WTC11 (cell line): ENCODE measurements at regions not wholly inside any gene's neighbourhood (a gene's known extent, or its start where the extent isn't known, plus 50 kb on each side); places are given as distances from the start of the nearest gene placed in this dataset.

Source experiments
- NFYB ChIP-seq: sonication (generic); formaldehyde crosslinking; conservative IDR thresholded peaks from 2 replicates; pipeline ENCODE4 v1.8.0; 2022; ENCODE audit warnings: low read depth, missing genetic modification reagents
- TF ChIP-seq, protein P1 (sequence below): sonication (generic); formaldehyde crosslinking; IDR thresholded peaks from 2 replicates; pipeline ENCODE4 v1.8.1; 2022; ENCODE audit warnings: low read depth, mild to moderate bottlenecking, moderate library complexity, missing genetic modification reagents, borderline replicate concordance
- TF ChIP-seq, protein P2 (sequence below): fragments of 200-600 bp; IDR thresholded peaks from 2 replicates; pipeline ENCODE4 v1.8.0; 2022; ENCODE audit warnings: antibody characterized with exemption
- TF ChIP-seq, protein P3 (sequence below): sonication (generic); formaldehyde crosslinking; IDR thresholded peaks from 2 replicates; pipeline ENCODE4 v1.8.0; 2023; ENCODE audit warnings: mild to moderate bottlenecking, missing genetic modification reagents
- TF ChIP-seq, protein P4 (sequence below): sonication (generic); formaldehyde crosslinking; IDR thresholded peaks from 2 replicates; pipeline ENCODE4 v1.8.1; 2023; ENCODE audit warnings: mild to moderate bottlenecking, missing genetic modification reagents

DNA sequence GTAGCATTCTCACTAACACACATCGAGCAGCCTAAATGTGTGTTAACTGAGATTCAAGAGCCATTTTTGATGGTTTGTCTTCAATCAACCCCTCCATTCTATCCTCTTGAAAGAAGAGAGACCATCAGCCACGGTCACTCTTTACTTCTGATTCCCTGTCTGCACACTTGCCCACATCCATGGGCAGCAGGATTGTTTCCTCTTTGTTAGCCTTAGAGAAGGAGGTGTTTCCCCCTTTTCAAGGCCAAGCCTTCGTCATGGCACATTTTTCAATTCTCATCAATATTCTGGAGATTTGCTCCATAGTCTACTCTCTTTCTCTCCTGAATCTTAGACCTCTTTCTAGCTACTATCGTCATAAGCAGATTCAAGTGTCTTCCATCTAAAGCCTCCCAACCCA is 522.4 kb upstream of the NAALADL2 start:
- TF ChIP-seq, protein P1, sequence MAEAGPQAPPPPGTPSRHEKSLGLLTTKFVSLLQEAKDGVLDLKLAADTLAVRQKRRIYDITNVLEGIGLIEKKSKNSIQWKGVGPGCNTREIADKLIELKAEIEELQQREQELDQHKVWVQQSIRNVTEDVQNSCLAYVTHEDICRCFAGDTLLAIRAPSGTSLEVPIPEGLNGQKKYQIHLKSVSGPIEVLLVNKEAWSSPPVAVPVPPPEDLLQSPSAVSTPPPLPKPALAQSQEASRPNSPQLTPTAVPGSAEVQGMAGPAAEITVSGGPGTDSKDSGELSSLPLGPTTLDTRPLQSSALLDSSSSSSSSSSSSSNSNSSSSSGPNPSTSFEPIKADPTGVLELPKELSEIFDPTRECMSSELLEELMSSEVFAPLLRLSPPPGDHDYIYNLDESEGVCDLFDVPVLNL (CRISPR knock-in tag): no peak
- TF ChIP-seq NFYB (CRISPR knock-in tag): no peak
- TF ChIP-seq, protein P2, sequence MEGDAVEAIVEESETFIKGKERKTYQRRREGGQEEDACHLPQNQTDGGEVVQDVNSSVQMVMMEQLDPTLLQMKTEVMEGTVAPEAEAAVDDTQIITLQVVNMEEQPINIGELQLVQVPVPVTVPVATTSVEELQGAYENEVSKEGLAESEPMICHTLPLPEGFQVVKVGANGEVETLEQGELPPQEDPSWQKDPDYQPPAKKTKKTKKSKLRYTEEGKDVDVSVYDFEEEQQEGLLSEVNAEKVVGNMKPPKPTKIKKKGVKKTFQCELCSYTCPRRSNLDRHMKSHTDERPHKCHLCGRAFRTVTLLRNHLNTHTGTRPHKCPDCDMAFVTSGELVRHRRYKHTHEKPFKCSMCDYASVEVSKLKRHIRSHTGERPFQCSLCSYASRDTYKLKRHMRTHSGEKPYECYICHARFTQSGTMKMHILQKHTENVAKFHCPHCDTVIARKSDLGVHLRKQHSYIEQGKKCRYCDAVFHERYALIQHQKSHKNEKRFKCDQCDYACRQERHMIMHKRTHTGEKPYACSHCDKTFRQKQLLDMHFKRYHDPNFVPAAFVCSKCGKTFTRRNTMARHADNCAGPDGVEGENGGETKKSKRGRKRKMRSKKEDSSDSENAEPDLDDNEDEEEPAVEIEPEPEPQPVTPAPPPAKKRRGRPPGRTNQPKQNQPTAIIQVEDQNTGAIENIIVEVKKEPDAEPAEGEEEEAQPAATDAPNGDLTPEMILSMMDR: no peak
- TF ChIP-seq, protein P3, sequence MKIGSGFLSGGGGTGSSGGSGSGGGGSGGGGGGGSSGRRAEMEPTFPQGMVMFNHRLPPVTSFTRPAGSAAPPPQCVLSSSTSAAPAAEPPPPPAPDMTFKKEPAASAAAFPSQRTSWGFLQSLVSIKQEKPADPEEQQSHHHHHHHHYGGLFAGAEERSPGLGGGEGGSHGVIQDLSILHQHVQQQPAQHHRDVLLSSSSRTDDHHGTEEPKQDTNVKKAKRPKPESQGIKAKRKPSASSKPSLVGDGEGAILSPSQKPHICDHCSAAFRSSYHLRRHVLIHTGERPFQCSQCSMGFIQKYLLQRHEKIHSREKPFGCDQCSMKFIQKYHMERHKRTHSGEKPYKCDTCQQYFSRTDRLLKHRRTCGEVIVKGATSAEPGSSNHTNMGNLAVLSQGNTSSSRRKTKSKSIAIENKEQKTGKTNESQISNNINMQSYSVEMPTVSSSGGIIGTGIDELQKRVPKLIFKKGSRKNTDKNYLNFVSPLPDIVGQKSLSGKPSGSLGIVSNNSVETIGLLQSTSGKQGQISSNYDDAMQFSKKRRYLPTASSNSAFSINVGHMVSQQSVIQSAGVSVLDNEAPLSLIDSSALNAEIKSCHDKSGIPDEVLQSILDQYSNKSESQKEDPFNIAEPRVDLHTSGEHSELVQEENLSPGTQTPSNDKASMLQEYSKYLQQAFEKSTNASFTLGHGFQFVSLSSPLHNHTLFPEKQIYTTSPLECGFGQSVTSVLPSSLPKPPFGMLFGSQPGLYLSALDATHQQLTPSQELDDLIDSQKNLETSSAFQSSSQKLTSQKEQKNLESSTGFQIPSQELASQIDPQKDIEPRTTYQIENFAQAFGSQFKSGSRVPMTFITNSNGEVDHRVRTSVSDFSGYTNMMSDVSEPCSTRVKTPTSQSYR (CRISPR knock-in tag): no peak
- TF ChIP-seq, protein P4, sequence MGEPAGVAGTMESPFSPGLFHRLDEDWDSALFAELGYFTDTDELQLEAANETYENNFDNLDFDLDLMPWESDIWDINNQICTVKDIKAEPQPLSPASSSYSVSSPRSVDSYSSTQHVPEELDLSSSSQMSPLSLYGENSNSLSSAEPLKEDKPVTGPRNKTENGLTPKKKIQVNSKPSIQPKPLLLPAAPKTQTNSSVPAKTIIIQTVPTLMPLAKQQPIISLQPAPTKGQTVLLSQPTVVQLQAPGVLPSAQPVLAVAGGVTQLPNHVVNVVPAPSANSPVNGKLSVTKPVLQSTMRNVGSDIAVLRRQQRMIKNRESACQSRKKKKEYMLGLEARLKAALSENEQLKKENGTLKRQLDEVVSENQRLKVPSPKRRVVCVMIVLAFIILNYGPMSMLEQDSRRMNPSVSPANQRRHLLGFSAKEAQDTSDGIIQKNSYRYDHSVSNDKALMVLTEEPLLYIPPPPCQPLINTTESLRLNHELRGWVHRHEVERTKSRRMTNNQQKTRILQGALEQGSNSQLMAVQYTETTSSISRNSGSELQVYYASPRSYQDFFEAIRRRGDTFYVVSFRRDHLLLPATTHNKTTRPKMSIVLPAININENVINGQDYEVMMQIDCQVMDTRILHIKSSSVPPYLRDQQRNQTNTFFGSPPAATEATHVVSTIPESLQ (CRISPR knock-in tag): no peak
